Dermis microvascular lymphatic vessel endothelial cell (primary cell): ENCODE measurements at regions not wholly inside any gene's neighbourhood (a gene's known extent, or its start where the extent isn't known, plus 50 kb on each side); places are given as distances from the start of the nearest gene placed in this dataset.
"Not testable (repeated sequence)": the region's sequence is repeated elsewhere in the genome, so short reads cannot be mapped to it uniquely, and the experiment has no call there.

Experiments
- DNase-seq, 2 donors: peaks; one replicate each; pipeline versions ENCODE4 v3.0.0 to v3.0.0-alpha.2; 2010; ENCODE audit warnings: low read depth in 2 of 2

GRCh38 chr5:44756097-44756496 lies 52.6 kb upstream of the MRPS30 start:
- not testable (repeated sequence) for DNase-seq

- DNase-seq, result no peak
Measured at GRCh38 chr5:44747396-44747795, 61.4 kb upstream of the MRPS30 start.

- no peak for DNase-seq
Measured at GRCh38 chr5:44740660-44741059, 68.1 kb upstream of the MRPS30 start.

- DNase-seq, result no peak
Measured at GRCh38 chr5:44729536-44729935, 79.2 kb upstream of the MRPS30 start.

- DNase-seq, result no peak
Measured at GRCh38 chr5:44727100-44727499, 81.6 kb upstream of the MRPS30 start.

GRCh38 chr5:44719856-44720255 lies 88.9 kb upstream of the MRPS30 start:
- DNase-seq, result no peak

GRCh38 chr5:44714871-44715561 lies 93.7 kb upstream of the MRPS30 start:
- DNase-seq, result no peak

GRCh38 chr5:44713446-44713845 lies 95.3 kb upstream of the MRPS30 start:
- DNase-seq, result no peak

- no peak for DNase-seq
Measured at GRCh38 chr5:44711901-44712300, 96.8 kb upstream of the MRPS30 start.

- no peak for DNase-seq
Measured at GRCh38 chr5:44708602-44709001, 100.1 kb upstream of the MRPS30 start.

GRCh38 chr5:44707721-44708120 lies 101.0 kb upstream of the MRPS30 start:
- no peak for DNase-seq

- DNase-seq, result no peak
Measured at GRCh38 chr5:44697025-44697424, 111.7 kb upstream of the MRPS30 start.

GRCh38 chr5:44695259-44695658 lies 113.5 kb upstream of the MRPS30 start:
- no peak for DNase-seq

- no peak for DNase-seq
Measured at GRCh38 chr5:44691802-44692201, 116.9 kb upstream of the MRPS30 start.

- no peak for DNase-seq
Measured at GRCh38 chr5:44681906-44682305, 126.8 kb upstream of the MRPS30 start.

GRCh38 chr5:44679214-44679613 lies 129.5 kb upstream of the MRPS30 start:
- no peak for DNase-seq

- no peak for DNase-seq
Measured at GRCh38 chr5:44675296-44675695, 133.5 kb upstream of the MRPS30 start.

GRCh38 chr5:44674461-44674860 lies 134.3 kb upstream of the MRPS30 start:
- DNase-seq, result no peak

GRCh38 chr5:44668471-44668870 lies 140.3 kb upstream of the MRPS30 start:
- DNase-seq, result not testable (repeated sequence)

GRCh38 chr5:44665101-44665701 lies 143.5 kb upstream of the MRPS30 start:
- DNase-seq, result no peak

GRCh38 chr5:44664711-44665100 lies 144.0 kb upstream of the MRPS30 start:
- no peak for DNase-seq

GRCh38 chr5:44663991-44664710 lies 144.6 kb upstream of the MRPS30 start:
- no peak for DNase-seq

GRCh38 chr5:44661851-44662250 lies 146.9 kb upstream of the MRPS30 start:
- DNase-seq, result no peak
